MM.1S (cell line): ENCODE measurements at regions not wholly inside any gene's neighbourhood (a gene's known extent, or its start where the extent isn't known, plus 50 kb on each side); places are given as distances from the start of the nearest gene placed in this dataset.

ENCODE experiments used
- CTCF ChIP-seq: fragments of 300-600 bp; sonication (generic); IDR thresholded peaks from 2 replicates; pipeline ENCODE4 v1.5.1; 2016; ENCODE audit warnings: antibody characterized with exemption, low read length, mixed read lengths
- EZH2 ChIP-seq: fragments of 300-600 bp; sonication (generic); optimal IDR thresholded peaks from 2 replicates; pipeline ENCODE3; 2017; ENCODE audit warnings: low read depth, mild to moderate bottlenecking, antibody characterized with exemption, low read length, mixed read lengths
- EZH2phosphoT487 ChIP-seq: fragments of 300-600 bp; sonication (generic); IDR thresholded peaks from 2 replicates; pipeline ENCODE4 v1.6.1; 2018; ENCODE audit warnings: antibody characterized with exemption, low read length

GRCh38 chr5:121377461-121377860 lies 474.2 kb upstream of the FTMT start:
- TF ChIP-seq CTCF = no peak
- TF ChIP-seq EZH2phosphoT487 = no peak
- TF ChIP-seq EZH2 = no peak
